ENCODE measurements at regions not wholly inside any gene's neighbourhood (a gene's known extent, or its start where the extent isn't known, plus 50 kb on each side); places are given as distances from the start of the nearest gene placed in this dataset.

- TF ChIP-seq CTCF (IDR thresholded peaks at IDR 0.05) (no peak), POLR2A (IDR thresholded peaks at IDR 0.05) (no peak)
Observed at GRCh38 chr7:114152314-114152938, 233.6 kb upstream of the PPP1R3A start.
